Panc1 (cell line): ENCODE measurements at regions not wholly inside any gene's neighbourhood (a gene's known extent, or its start where the extent isn't known, plus 50 kb on each side); places are given as distances from the start of the nearest gene placed in this dataset.

Experiments
- ATAC-seq: fragments of 200-7000 bp; cut with Tn5 transposase; 2 replicates; pipeline ENCODE4 v1.9.1; 2020; ENCODE audit warnings: mild to moderate bottlenecking, moderate library complexity
- BruUV-seq: library from RNA; stranded (reverse); fragments of 400-500 nt; replicated peaks from 2 replicates; lab custom pipeline; 2021; lab: Mats Ljungman, UMichigan
- CTCF ChIA-PET: fragments of 300-600 bp; sonication (Branson Sonifier 250); formaldehyde crosslinking; loops from one replicate; lab custom pipeline; 2022; ENCODE audit warnings: antibody characterized with exemption; lab: Charles Lee
- POLR2A ChIA-PET: fragments of 300-600 bp; sonication (Branson Sonifier 250); formaldehyde crosslinking; loops from one replicate; lab custom pipeline; 2022; ENCODE audit warnings: antibody characterized with exemption; lab: Charles Lee
- DNase-seq: peaks from one replicate; pipeline ENCODE4 v3.0.0-alpha.2; 2010; ENCODE audit warnings: low read depth, low spot score
- H3K27ac ChIP-seq: 2 replicates; pipeline ENCODE4 v1.5.1; 2011; ENCODE audit warnings: mild to moderate bottlenecking, low read length, inconsistent platforms
- H3K27me3 ChIP-seq: fragments of 200-500 bp; sonication (Bioruptor generic); 2 replicates; pipeline ENCODE4 v1.6.0; 2014; ENCODE audit warnings: low read length, inconsistent platforms; ENCODE audit not compliant: control insufficient read depth, insufficient read depth
- H3K36me3 ChIP-seq: fragments of 200-500 bp; sonication (Bioruptor generic); 2 replicates; pipeline ENCODE4 v1.5.1; 2014; ENCODE audit warnings: inconsistent platforms, mild to moderate bottlenecking, low read length, moderate library complexity; ENCODE audit not compliant: control insufficient read depth, insufficient read depth
- H3K4me1 ChIP-seq: 2 replicates; pipeline ENCODE4 v1.5.1; 2011; ENCODE audit warnings: inconsistent platforms, mild to moderate bottlenecking, low read length, moderate library complexity; ENCODE audit not compliant: control insufficient read depth, insufficient read depth
- H3K4me3 ChIP-seq, 2 experiments: 2 replicates each; pipeline ENCODE4 v1.5.1; 2011 to 2012; ENCODE audit warnings: low read depth in 2 of 2, low read length in 2 of 2, mild to moderate bottlenecking in 2 of 2, inconsistent platforms in 1 of 2, moderate library complexity in 1 of 2
- H3K9me3 ChIP-seq: fragments of 200-500 bp; sonication (Bioruptor generic); 2 replicates; pipeline ENCODE4 v1.5.1; 2014; ENCODE audit warnings: low read depth, mild to moderate bottlenecking, inconsistent platforms, low read length, moderate library complexity; ENCODE audit not compliant: control insufficient read depth, insufficient read depth
- POLR2AphosphoS5 ChIP-seq: IDR thresholded peaks from 2 replicates; pipeline ENCODE4 v1.6.1; 2012; ENCODE audit warnings: mild to moderate bottlenecking, low read depth, low read length, moderate library complexity
- REST ChIP-seq, 2 experiments: IDR thresholded peaks; 2 replicates each; pipeline ENCODE4 v1.6.1; 2011 to 2012; ENCODE audit warnings: low read depth in 2 of 2, control low read depth in 1 of 2, low read length in 1 of 2, mild to moderate bottlenecking in 1 of 2, moderate library complexity in 1 of 2; ENCODE audit not compliant: insufficient read depth in 1 of 2
- SIN3A ChIP-seq: IDR thresholded peaks from 2 replicates; pipeline ENCODE4 v1.6.1; 2012; ENCODE audit warnings: low read depth, mild to moderate bottlenecking, low read length, moderate library complexity, borderline replicate concordance; ENCODE audit not compliant: insufficient read depth
- TCF7L2 ChIP-seq: IDR thresholded peaks from 2 replicates; pipeline ENCODE4 v1.6.1; 2011; ENCODE audit warnings: mild to moderate bottlenecking, low read depth, low read length, inconsistent platforms
- in situ Hi-C: cut with HindIII; loops from 2 replicates; pipeline ENCODE4 v1.10.0; 2016; ENCODE audit warnings: low sequenced_read_pairs, low pct_unique_long_range_greater_than_20kb
- intact Hi-C: fragments of 100-400 bp; cut with micrococcal nuclease; formaldehyde crosslinking; loops from one replicate; pipeline ENCODE4 v1.10.0; 2022; ENCODE audit not compliant: unreplicated experiment
- TF ChIP-seq, protein P1 (sequence below): fragments of 450-650 bp; IDR thresholded peaks from 2 replicates; pipeline ENCODE4 v1.5.1; 2017; ENCODE audit warnings: mild to moderate bottlenecking

DNA sequence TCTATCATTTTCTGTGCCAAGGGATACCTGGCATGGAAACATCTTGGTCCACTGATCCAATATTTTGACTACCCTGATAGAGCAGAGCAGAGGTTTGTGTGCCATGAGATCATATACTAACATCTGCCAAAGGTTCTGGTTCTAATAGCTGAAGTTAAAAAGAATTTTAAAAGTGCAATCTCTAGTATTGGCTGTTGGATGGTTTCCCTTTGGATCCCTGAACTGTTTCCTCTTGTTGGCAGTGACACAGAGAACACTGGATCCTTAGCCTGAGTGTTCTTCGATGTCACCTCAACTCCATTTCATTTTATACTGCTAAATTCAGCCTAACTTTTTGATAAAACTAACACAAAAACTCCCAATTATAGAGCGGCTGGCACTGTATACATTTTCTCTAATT is 169.3 kb upstream of the FBXO11 start:
- intact Hi-C loops: no loop called here
- in situ Hi-C loops: no loop called here
- H3K4me3 ChIP-seq: no peak overlapping the region
- no peak overlapping the region for H3K27ac ChIP-seq
- H3K4me1 ChIP-seq: no peaks in the 10 kb centered on the region
- ChIA-PET CTCF (no interaction called here), POLR2A (no interaction called here)
- no peaks in the 10 kb centered on the region for H3K36me3 ChIP-seq
- TF ChIP-seq REST (IDR thresholded peaks at IDR 0.05; ENCODE audit: insufficient read depth in 1 of 2, low read depth in 2 of 2, low read length in 1 of 2): no peak
- TF ChIP-seq, protein P1, sequence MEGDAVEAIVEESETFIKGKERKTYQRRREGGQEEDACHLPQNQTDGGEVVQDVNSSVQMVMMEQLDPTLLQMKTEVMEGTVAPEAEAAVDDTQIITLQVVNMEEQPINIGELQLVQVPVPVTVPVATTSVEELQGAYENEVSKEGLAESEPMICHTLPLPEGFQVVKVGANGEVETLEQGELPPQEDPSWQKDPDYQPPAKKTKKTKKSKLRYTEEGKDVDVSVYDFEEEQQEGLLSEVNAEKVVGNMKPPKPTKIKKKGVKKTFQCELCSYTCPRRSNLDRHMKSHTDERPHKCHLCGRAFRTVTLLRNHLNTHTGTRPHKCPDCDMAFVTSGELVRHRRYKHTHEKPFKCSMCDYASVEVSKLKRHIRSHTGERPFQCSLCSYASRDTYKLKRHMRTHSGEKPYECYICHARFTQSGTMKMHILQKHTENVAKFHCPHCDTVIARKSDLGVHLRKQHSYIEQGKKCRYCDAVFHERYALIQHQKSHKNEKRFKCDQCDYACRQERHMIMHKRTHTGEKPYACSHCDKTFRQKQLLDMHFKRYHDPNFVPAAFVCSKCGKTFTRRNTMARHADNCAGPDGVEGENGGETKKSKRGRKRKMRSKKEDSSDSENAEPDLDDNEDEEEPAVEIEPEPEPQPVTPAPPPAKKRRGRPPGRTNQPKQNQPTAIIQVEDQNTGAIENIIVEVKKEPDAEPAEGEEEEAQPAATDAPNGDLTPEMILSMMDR: no peak
- TF ChIP-seq POLR2AphosphoS5: no peak
- no peaks in the 10 kb centered on the region; the same call in 1 of the 2 replicates for H3K27me3 ChIP-seq
- H3K9me3 ChIP-seq: no peaks in the 10 kb centered on the region
- ATAC-seq (no peak), DNase-seq (no peak)
- no TSS peak for BruUV-seq

DNA sequence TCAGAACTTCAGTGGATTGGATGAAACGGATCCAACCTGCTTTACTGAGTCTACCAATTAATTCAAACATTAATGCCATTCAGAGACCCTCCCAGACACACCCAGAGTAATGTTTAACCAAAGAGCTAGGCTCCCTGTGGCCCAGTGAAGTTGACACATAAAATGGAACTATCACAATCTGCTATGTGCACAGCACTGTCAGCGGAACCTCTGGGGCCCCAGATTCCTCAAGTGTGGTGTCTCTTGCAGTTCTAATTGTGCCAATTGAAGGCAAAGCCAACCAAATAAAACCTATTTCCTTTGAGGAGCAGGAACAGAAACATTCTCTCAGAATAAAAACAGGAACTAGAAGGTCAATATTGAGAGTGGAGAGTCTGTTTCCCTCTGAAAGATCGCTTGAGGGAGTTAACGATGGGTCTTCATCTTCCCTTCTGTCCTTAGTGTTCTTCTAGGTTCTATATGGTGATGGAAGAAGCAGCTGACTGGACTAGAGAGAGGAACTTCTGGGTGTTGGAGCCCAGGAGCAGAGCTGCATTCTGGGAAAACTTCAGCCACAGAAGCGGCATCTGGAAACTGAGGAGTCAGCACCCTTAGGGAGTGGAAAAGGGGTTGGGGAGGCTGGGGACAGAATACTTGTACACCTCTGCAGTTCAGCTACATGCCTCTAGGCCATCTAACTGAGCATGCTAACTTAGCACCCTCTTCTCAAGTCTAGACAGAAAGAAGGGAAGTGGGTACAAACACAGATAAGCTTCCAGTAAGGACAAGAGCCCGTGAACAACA is 174.4 kb upstream of the FBXO11 start:
- H3K4me1 ChIP-seq: no peaks in the 10 kb centered on the region
- no peak for TF ChIP-seq POLR2AphosphoS5
- TF ChIP-seq, protein P1: no peak
- no peak for TF ChIP-seq SIN3A
- TF ChIP-seq TCF7L2: no peak
- TF ChIP-seq REST (IDR thresholded peaks at IDR 0.05; ENCODE audit: insufficient read depth in 1 of 2, low read depth in 2 of 2, low read length in 1 of 2): no peak
- peak; percentile 45; the same call in 1 of the 2 replicates for ATAC-seq
- in situ Hi-C loops (no loop called here), intact Hi-C loops (no loop called here)
- ChIA-PET CTCF (no interaction called here), POLR2A (no interaction called here)
- H3K27me3 ChIP-seq: no peaks in the 10 kb centered on the region; the same call in 1 of the 2 replicates
- H3K27ac ChIP-seq: no peak overlapping the region
- no peak for DNase-seq
- no peaks in the 10 kb centered on the region for H3K36me3 ChIP-seq
- no peaks in the 10 kb centered on the region for H3K9me3 ChIP-seq
- no peak overlapping the region for H3K4me3 ChIP-seq
- no TSS peak for BruUV-seq
